A549 (cell line): ENCODE measurements at regions not wholly inside any gene's neighbourhood (a gene's known extent, or its start where the extent isn't known, plus 50 kb on each side); places are given as distances from the start of the nearest gene placed in this dataset.

Experiments
- CHD2 ChIP-seq: fragments of 150-350 bp; IDR thresholded peaks from 2 replicates; pipeline ENCODE4 v1.6.1; 2014; ENCODE audit warnings: low read length; ENCODE audit not compliant: partially characterized antibody
- ELK1 ChIP-seq: fragments of 150-350 bp; IDR thresholded peaks from 2 replicates; pipeline ENCODE4 v1.6.1; 2014; ENCODE audit warnings: low read depth, mild to moderate bottlenecking, low read length
- ESRRA ChIP-seq: fragments of 150-350 bp; IDR thresholded peaks from 2 replicates; pipeline ENCODE4 v1.6.1; 2014; ENCODE audit warnings: mild to moderate bottlenecking, low read length, borderline replicate concordance
- JUNB ChIP-seq: fragments of >200 bp; sonication (Bioruptor Twin); formaldehyde crosslinking; IDR thresholded peaks from 2 replicates; pipeline ENCODE4 v1.6.1; 2016
- MYC ChIP-seq: IDR thresholded peaks from 2 replicates; pipeline ENCODE4 v1.6.1; 2012; ENCODE audit warnings: mild to moderate bottlenecking, inconsistent platforms, low read length, improper control_type of control experiment, borderline replicate concordance
- NR3C1 ChIP-seq: fragments of >200 bp; sonication (Bioruptor Twin); formaldehyde crosslinking; IDR thresholded peaks from 3 replicates; pipeline ENCODE4 v1.6.1; 2017
- POLR2A ChIP-seq: IDR thresholded peaks from 2 replicates; pipeline ENCODE4 v1.6.1; 2012; ENCODE audit warnings: mild to moderate bottlenecking, low read length
- RAD21 ChIP-seq, 2 experiments: fragments of >200 bp in 1 of 2; sonication (Bioruptor Twin) in 1 of 2; formaldehyde crosslinking in 1 of 2; IDR thresholded peaks in 1 of 2; conservative IDR thresholded peaks in 1 of 2; 2 replicates in 1 of 2; 3 replicates in 1 of 2; pipeline ENCODE4 v1.6.1; 2012 to 2018; ENCODE audit warnings: inconsistent platforms in 1 of 2
- TF ChIP-seq, protein P1 (sequence below): fragments of >200 bp; sonication (Bioruptor Twin); formaldehyde crosslinking; IDR thresholded peaks from 3 replicates; pipeline ENCODE4 v1.5.1; 2016
- TF ChIP-seq, protein P2 (sequence below): fragments of 200-600 bp; sonication (generic); IDR thresholded peaks from 2 replicates; pipeline ENCODE4 v1.6.1; 2016; ENCODE audit warnings: antibody characterized with exemption, mild to moderate bottlenecking, moderate library complexity
- TF ChIP-seq, protein P3 (sequence below): fragments of >200 bp; sonication (Bioruptor Twin); formaldehyde crosslinking; IDR thresholded peaks from 3 replicates; pipeline ENCODE4 v1.6.1; 2016
- TF ChIP-seq, protein P4 (sequence below): fragments of 450-650 bp; IDR thresholded peaks from 2 replicates; pipeline ENCODE4 v1.6.1; 2014; ENCODE audit warnings: antibody characterized with exemption

- TF ChIP-seq, protein P1, sequence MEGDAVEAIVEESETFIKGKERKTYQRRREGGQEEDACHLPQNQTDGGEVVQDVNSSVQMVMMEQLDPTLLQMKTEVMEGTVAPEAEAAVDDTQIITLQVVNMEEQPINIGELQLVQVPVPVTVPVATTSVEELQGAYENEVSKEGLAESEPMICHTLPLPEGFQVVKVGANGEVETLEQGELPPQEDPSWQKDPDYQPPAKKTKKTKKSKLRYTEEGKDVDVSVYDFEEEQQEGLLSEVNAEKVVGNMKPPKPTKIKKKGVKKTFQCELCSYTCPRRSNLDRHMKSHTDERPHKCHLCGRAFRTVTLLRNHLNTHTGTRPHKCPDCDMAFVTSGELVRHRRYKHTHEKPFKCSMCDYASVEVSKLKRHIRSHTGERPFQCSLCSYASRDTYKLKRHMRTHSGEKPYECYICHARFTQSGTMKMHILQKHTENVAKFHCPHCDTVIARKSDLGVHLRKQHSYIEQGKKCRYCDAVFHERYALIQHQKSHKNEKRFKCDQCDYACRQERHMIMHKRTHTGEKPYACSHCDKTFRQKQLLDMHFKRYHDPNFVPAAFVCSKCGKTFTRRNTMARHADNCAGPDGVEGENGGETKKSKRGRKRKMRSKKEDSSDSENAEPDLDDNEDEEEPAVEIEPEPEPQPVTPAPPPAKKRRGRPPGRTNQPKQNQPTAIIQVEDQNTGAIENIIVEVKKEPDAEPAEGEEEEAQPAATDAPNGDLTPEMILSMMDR = no peak
- TF ChIP-seq RAD21 (conservative IDR thresholded peaks at IDR 0.05 in 1 of 2, IDR thresholded peaks at IDR 0.05 in 1 of 2) (no peak), POLR2A (no peak), NR3C1 (no peak), JUNB (no peak), ESRRA (no peak), CHD2 (no peak), ELK1 (no peak), MYC (no peak)
- TF ChIP-seq, protein P2, sequence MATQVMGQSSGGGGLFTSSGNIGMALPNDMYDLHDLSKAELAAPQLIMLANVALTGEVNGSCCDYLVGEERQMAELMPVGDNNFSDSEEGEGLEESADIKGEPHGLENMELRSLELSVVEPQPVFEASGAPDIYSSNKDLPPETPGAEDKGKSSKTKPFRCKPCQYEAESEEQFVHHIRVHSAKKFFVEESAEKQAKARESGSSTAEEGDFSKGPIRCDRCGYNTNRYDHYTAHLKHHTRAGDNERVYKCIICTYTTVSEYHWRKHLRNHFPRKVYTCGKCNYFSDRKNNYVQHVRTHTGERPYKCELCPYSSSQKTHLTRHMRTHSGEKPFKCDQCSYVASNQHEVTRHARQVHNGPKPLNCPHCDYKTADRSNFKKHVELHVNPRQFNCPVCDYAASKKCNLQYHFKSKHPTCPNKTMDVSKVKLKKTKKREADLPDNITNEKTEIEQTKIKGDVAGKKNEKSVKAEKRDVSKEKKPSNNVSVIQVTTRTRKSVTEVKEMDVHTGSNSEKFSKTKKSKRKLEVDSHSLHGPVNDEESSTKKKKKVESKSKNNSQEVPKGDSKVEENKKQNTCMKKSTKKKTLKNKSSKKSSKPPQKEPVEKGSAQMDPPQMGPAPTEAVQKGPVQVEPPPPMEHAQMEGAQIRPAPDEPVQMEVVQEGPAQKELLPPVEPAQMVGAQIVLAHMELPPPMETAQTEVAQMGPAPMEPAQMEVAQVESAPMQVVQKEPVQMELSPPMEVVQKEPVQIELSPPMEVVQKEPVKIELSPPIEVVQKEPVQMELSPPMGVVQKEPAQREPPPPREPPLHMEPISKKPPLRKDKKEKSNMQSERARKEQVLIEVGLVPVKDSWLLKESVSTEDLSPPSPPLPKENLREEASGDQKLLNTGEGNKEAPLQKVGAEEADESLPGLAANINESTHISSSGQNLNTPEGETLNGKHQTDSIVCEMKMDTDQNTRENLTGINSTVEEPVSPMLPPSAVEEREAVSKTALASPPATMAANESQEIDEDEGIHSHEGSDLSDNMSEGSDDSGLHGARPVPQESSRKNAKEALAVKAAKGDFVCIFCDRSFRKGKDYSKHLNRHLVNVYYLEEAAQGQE = no peak
- TF ChIP-seq, protein P3, sequence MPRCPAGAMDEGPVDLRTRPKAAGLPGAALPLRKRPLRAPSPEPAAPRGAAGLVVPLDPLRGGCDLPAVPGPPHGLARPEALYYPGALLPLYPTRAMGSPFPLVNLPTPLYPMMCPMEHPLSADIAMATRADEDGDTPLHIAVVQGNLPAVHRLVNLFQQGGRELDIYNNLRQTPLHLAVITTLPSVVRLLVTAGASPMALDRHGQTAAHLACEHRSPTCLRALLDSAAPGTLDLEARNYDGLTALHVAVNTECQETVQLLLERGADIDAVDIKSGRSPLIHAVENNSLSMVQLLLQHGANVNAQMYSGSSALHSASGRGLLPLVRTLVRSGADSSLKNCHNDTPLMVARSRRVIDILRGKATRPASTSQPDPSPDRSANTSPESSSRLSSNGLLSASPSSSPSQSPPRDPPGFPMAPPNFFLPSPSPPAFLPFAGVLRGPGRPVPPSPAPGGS = no peak
- TF ChIP-seq, protein P4, sequence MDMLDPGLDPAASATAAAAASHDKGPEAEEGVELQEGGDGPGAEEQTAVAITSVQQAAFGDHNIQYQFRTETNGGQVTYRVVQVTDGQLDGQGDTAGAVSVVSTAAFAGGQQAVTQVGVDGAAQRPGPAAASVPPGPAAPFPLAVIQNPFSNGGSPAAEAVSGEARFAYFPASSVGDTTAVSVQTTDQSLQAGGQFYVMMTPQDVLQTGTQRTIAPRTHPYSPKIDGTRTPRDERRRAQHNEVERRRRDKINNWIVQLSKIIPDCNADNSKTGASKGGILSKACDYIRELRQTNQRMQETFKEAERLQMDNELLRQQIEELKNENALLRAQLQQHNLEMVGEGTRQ = no peak
Measured at GRCh38 chr16:65323655-65324237, 201.9 kb upstream of the CDH11 start.
